ENCODE measurements at regions not wholly inside any gene's neighbourhood (a gene's known extent, or its start where the extent isn't known, plus 50 kb on each side); places are given as distances from the start of the nearest gene placed in this dataset.

- no peak for DNase-seq (ENCODE audit: low read depth)
Measured at GRCh38 chrX:10083809-10084208, 73.0 kb upstream of the CLCN4 start.

GRCh38 chrX:10085223-10085622 is 71.6 kb upstream of the CLCN4 start:
- DNase-seq (ENCODE audit: low read depth): no peak

- no peak for DNase-seq (ENCODE audit: low read depth)
Measured at GRCh38 chrX:10086676-10087075, 70.1 kb upstream of the CLCN4 start.

GRCh38 chrX:10087391-10087790 is 69.4 kb upstream of the CLCN4 start:
- no peak for DNase-seq (ENCODE audit: low read depth)

GRCh38 chrX:10089378-10089795 is 67.4 kb upstream of the CLCN4 start:
- no peak for DNase-seq (ENCODE audit: low read depth)

GRCh38 chrX:10090319-10090718 is 66.5 kb upstream of the CLCN4 start:
- no peak for DNase-seq (ENCODE audit: low read depth)

GRCh38 chrX:10095246-10095645 is 61.5 kb upstream of the CLCN4 start:
- no peak for DNase-seq (ENCODE audit: low read depth)

- DNase-seq (ENCODE audit: low read depth): no peak
Measured at GRCh38 chrX:10095698-10096432, 60.9 kb upstream of the CLCN4 start.

- DNase-seq (ENCODE audit: low read depth): peak; percentile 32
Measured at GRCh38 chrX:10098270-10098713, 58.5 kb upstream of the CLCN4 start.

GRCh38 chrX:10099411-10099810 is 57.4 kb upstream of the CLCN4 start:
- no peak for DNase-seq (ENCODE audit: low read depth)

GRCh38 chrX:10101269-10101668 is 55.5 kb upstream of the CLCN4 start:
- DNase-seq (ENCODE audit: low read depth): no peak

- no peak for DNase-seq (ENCODE audit: low read depth)
Measured at GRCh38 chrX:10102046-10102704, 54.6 kb upstream of the CLCN4 start.

GRCh38 chrX:10103023-10103422 is 53.8 kb upstream of the CLCN4 start:
- DNase-seq (ENCODE audit: low read depth): no peak

- DNase-seq (ENCODE audit: low read depth): no peak
Measured at GRCh38 chrX:10104958-10105658, 51.7 kb upstream of the CLCN4 start.

GRCh38 chrX:10106806-10107205 is 50.0 kb upstream of the CLCN4 start:
- DNase-seq (ENCODE audit: low read depth): no peak
